HG02884 (cell line): ENCODE measurements at regions not wholly inside any gene's neighbourhood (a gene's known extent, or its start where the extent isn't known, plus 50 kb on each side); places are given as distances from the start of the nearest gene placed in this dataset.
"Not testable (repeated sequence)": the region's sequence is repeated elsewhere in the genome, so short reads cannot be mapped to it uniquely, and the experiment has no call there.

Experiments used
- ATAC-seq: cut with Tn5 transposase; IDR thresholded peaks from one replicate; pipeline ENCODE4 v1.9.1; 2021; ENCODE audit warnings: mild to moderate bottlenecking, moderate library complexity; ENCODE audit not compliant: unreplicated experiment

GRCh38 chr12:46711756-46712155, 114.0 kb downstream of the SLC38A4 start:
- ATAC-seq: no peak

GRCh38 chr12:46710125-46710743, 115.6 kb downstream of the SLC38A4 start:
- ATAC-seq: no peak

- no peak for ATAC-seq
These were observed 123.0 kb downstream of the SLC38A4 start for GRCh38 chr12:46702581-46703344.

GRCh38 chr12:46701356-46701755, 124.4 kb downstream of the SLC38A4 start:
- no peak for ATAC-seq

GRCh38 chr12:46699986-46700385, 125.8 kb downstream of the SLC38A4 start:
- no peak for ATAC-seq

GRCh38 chr12:46698003-46698402, 127.8 kb downstream of the SLC38A4 start:
- no peak for ATAC-seq

- no peak for ATAC-seq
These were observed 132.3 kb downstream of the SLC38A4 start for GRCh38 chr12:46693518-46693917.

- no peak for ATAC-seq
These were observed 132.8 kb downstream of the SLC38A4 start for GRCh38 chr12:46693034-46693433.

- ATAC-seq: no peak
These were observed 133.2 kb downstream of the SLC38A4 start for GRCh38 chr12:46692606-46693005.

GRCh38 chr12:46686267-46686942, 139.4 kb downstream of the SLC38A4 start:
- no peak for ATAC-seq

GRCh38 chr12:46684243-46684642, 141.6 kb downstream of the SLC38A4 start:
- ATAC-seq: not testable (repeated sequence)

GRCh38 chr12:46682148-46682547, 143.6 kb downstream of the SLC38A4 start:
- no peak for ATAC-seq

- ATAC-seq: no peak
These were observed 145.3 kb downstream of the SLC38A4 start for GRCh38 chr12:46680506-46680905.

- no peak for ATAC-seq
These were observed 146.0 kb downstream of the SLC38A4 start for GRCh38 chr12:46679754-46680153.

- no peak for ATAC-seq
These were observed 147.4 kb downstream of the SLC38A4 start for GRCh38 chr12:46678426-46678825.

GRCh38 chr12:46677749-46678148, 148.0 kb downstream of the SLC38A4 start:
- no peak for ATAC-seq

- no peak for ATAC-seq
These were observed 148.8 kb downstream of the SLC38A4 start for GRCh38 chr12:46676797-46677520.

- ATAC-seq: no peak
These were observed 149.4 kb downstream of the SLC38A4 start for GRCh38 chr12:46676396-46676795.

GRCh38 chr12:46675736-46676135, 150.1 kb downstream of the SLC38A4 start:
- no peak for ATAC-seq

GRCh38 chr12:46674800-46675199, 151.0 kb downstream of the SLC38A4 start:
- no peak for ATAC-seq

- no peak for ATAC-seq
These were observed 151.7 kb downstream of the SLC38A4 start for GRCh38 chr12:46674129-46674528.
